Activated T-cell treated with anti-CD3 and anti-CD28 coated beads, Interleukin-2, amount 50 U/mL, for 4 hours (primary cell): ENCODE measurements at regions not wholly inside any gene's neighbourhood (a gene's known extent, or its start where the extent isn't known, plus 50 kb on each side); places are given as distances from the start of the nearest gene placed in this dataset.
"Not testable (repeated sequence)": the region's sequence is repeated elsewhere in the genome, so short reads cannot be mapped to it uniquely, and the experiment has no call there.

Experiments used
- ATAC-seq, 2 donors: fragments of 200-7000 bp; cut with Tn5 transposase; one replicate each; pipeline ENCODE4 v1.10.0; 2021
- DNase-seq: peaks from one replicate; pipeline ENCODE4 v3.0.0-alpha.2; 2020
- H3K27me3 Mint-ChIP-seq: one replicate; pipeline ENCODE4 v1.8.0; 2021; ENCODE audit warnings: low read depth, mixed read lengths
- H3K36me3 Mint-ChIP-seq: one replicate; pipeline ENCODE4 v1.8.0; 2022; ENCODE audit warnings: mixed read lengths; ENCODE audit not compliant: insufficient read depth
- H3K4me1 Mint-ChIP-seq: one replicate; pipeline ENCODE4 v1.8.0; 2021; ENCODE audit warnings: low read depth, mixed read lengths
- H3K4me3 Mint-ChIP-seq: one replicate; pipeline ENCODE4 v1.8.0; 2021; ENCODE audit warnings: mild to moderate bottlenecking, moderate library complexity, mixed read lengths
- H3K9me3 Mint-ChIP-seq: one replicate; pipeline ENCODE4 v1.8.0; 2021; ENCODE audit warnings: mixed read lengths

GRCh38 chr12:102251005-102251404 is 53.4 kb upstream of the PMCH start:
- H3K9me3 Mint-ChIP-seq, H3K4me1 Mint-ChIP-seq, H3K4me3 Mint-ChIP-seq, ATAC-seq, H3K36me3 Mint-ChIP-seq, DNase-seq, H3K27me3 Mint-ChIP-seq: not testable (repeated sequence)

- Mint-ChIP-seq H3K4me1 (no peaks in the 10 kb centered on the region), H3K4me3 (no peak overlapping the region), H3K9me3 (peaks cover 3% of the 10 kb centered on the region), H3K27me3 (peaks cover 4% of the 10 kb centered on the region), H3K36me3 (no peaks in the 10 kb centered on the region)
- no peak for ATAC-seq
- DNase-seq = no peak
These were observed 51.6 kb upstream of the PMCH start for GRCh38 chr12:102249079-102249841.
